CD14-positive monocyte (primary cell): ENCODE measurements at regions not wholly inside any gene's neighbourhood (a gene's known extent, or its start where the extent isn't known, plus 50 kb on each side); places are given as distances from the start of the nearest gene placed in this dataset.

Experiments
- DNase-seq, 3 donors: peaks; one replicate each; pipeline ENCODE4 v3.0.0-alpha.2; 2011 to 2022
- H2AFZ ChIP-seq: 2 replicates; pipeline ENCODE4 v1.6.0; 2012; ENCODE audit warnings: mild to moderate bottlenecking, low read depth, low read length, inconsistent platforms; ENCODE audit not compliant: insufficient read depth, poor library complexity, severe bottlenecking
- H3K27ac ChIP-seq, 2 donors: 1 replicate in 1 of 2; 2 replicates in 1 of 2; pipeline ENCODE4 v1.5.1; 2012 to 2013; ENCODE audit warnings: low read length in 2 of 2, control low read depth in 1 of 2, inconsistent platforms in 1 of 2, low read depth in 1 of 2, mild to moderate bottlenecking in 1 of 2
- H3K27me3 ChIP-seq, 2 donors: one replicate each; pipeline versions ENCODE4 v1.6.0 to v1.6.1; 2011 to 2013; ENCODE audit warnings: low read length in 2 of 2; ENCODE audit not compliant: control insufficient read depth in 2 of 2, insufficient read depth in 2 of 2
- H3K36me3 ChIP-seq, 2 donors: replicated peaks in 1 of 2; 1 replicate in 1 of 2; 2 replicates in 1 of 2; pipeline versions ENCODE4 v1.5.1 to v1.6.1; 2012 to 2013; ENCODE audit warnings: low read length in 2 of 2, control low read depth in 1 of 2, inconsistent platforms in 1 of 2, mild to moderate bottlenecking in 1 of 2; ENCODE audit not compliant: insufficient read depth in 2 of 2, control insufficient read depth in 1 of 2
- H3K4me1 ChIP-seq, 2 donors: 1 replicate in 1 of 2; 2 replicates in 1 of 2; pipeline versions ENCODE4 v1.5.1 to v1.6.1; 2012 to 2013; ENCODE audit warnings: low read length in 2 of 2, control low read depth in 1 of 2, inconsistent platforms in 1 of 2, mild to moderate bottlenecking in 1 of 2, moderate library complexity in 1 of 2; ENCODE audit not compliant: insufficient read depth in 2 of 2, control insufficient read depth in 1 of 2
- H3K4me2 ChIP-seq: replicated peaks from 2 replicates; pipeline ENCODE3; 2012; ENCODE audit warnings: low read length, moderate library complexity, mild to moderate bottlenecking; ENCODE audit not compliant: poor library complexity, severe bottlenecking; ENCODE audit errors: extremely low read depth
- H3K4me3 ChIP-seq, 3 experiments: fragments of 200-600 bp in 1 of 3; sonication (generic) in 1 of 3; replicated peaks in 1 of 3; 1 replicate in 2 of 3; 2 replicates in 1 of 3; pipeline ENCODE4 v1.5.1; 2011 to 2013; ENCODE audit warnings: low read length in 3 of 3, mild to moderate bottlenecking in 3 of 3, control low read depth in 2 of 3, low read depth in 2 of 3, inconsistent platforms in 1 of 3, moderate library complexity in 1 of 3
- H3K79me2 ChIP-seq: 2 replicates; pipeline ENCODE4 v1.6.0; 2012; ENCODE audit warnings: mild to moderate bottlenecking, control low read depth, inconsistent platforms, low read length, moderate library complexity; ENCODE audit not compliant: insufficient read depth
- H3K9ac ChIP-seq: 2 replicates; pipeline ENCODE4 v1.6.0; 2017; ENCODE audit warnings: low read length, mild to moderate bottlenecking; ENCODE audit not compliant: insufficient read depth, poor library complexity, severe bottlenecking
- H3K9me3 ChIP-seq, 2 donors: replicated peaks in 1 of 2; 1 replicate in 1 of 2; 2 replicates in 1 of 2; pipeline versions ENCODE4 v1.5.1 to v1.6.1; 2012 to 2013; ENCODE audit warnings: low read length in 2 of 2, control low read depth in 1 of 2; ENCODE audit not compliant: control insufficient read depth in 1 of 2, insufficient read depth in 1 of 2
- H4K20me1 ChIP-seq: 2 replicates; pipeline ENCODE4 v1.6.0; 2012; ENCODE audit warnings: mild to moderate bottlenecking, low read length, control low read depth, moderate library complexity; ENCODE audit not compliant: insufficient read depth
- H3K27ac Mint-ChIP-seq, 7 donors: one replicate each; pipeline ENCODE4 v1.8.0; 2020; ENCODE audit warnings: mild to moderate bottlenecking in 7 of 7, mixed read lengths in 7 of 7, moderate library complexity in 6 of 7, inconsistent platforms in 2 of 7
- H3K27me3 Mint-ChIP-seq, 3 donors: one replicate each; pipeline ENCODE4 v1.8.0; 2021 to 2022; ENCODE audit warnings: low read depth in 3 of 3, mild to moderate bottlenecking in 3 of 3, mixed read lengths in 3 of 3, moderate library complexity in 3 of 3, inconsistent platforms in 1 of 3
- H3K36me3 Mint-ChIP-seq, 2 donors: one replicate each; pipeline ENCODE4 v1.8.0; 2020; ENCODE audit warnings: mixed read lengths in 2 of 2, inconsistent platforms in 1 of 2, mild to moderate bottlenecking in 1 of 2
- H3K4me1 Mint-ChIP-seq: one replicate; pipeline ENCODE4 v1.8.0; 2020; ENCODE audit warnings: mild to moderate bottlenecking, mixed read lengths
- H3K4me3 Mint-ChIP-seq, 2 donors: one replicate each; pipeline ENCODE4 v1.8.0; 2020; ENCODE audit warnings: mild to moderate bottlenecking in 2 of 2, mixed read lengths in 2 of 2, moderate library complexity in 1 of 2
- H3K9me3 Mint-ChIP-seq, 7 donors: one replicate each; pipeline ENCODE4 v1.8.0; 2020 to 2022; ENCODE audit warnings: mixed read lengths in 7 of 7, mild to moderate bottlenecking in 6 of 7, moderate library complexity in 6 of 7, inconsistent platforms in 2 of 7
- CTCF ChIP-seq: fragments of 200-600 bp; IDR thresholded peaks from one replicate; pipeline ENCODE4 v1.8.0; 2022; ENCODE audit warnings: antibody characterized with exemption, mild to moderate bottlenecking
- WGBS: methylation state at CpG from one replicate; pipeline ENCODE4 v1.1.5; 2013; ENCODE audit warnings: missing lambda C conversion rate; ENCODE audit not compliant: insufficient coverage; 5-methylcytosine and 5-hydroxymethylcytosine counted together
- intact Hi-C, 2 donors: fragments of 100-400 bp; cut with micrococcal nuclease; formaldehyde crosslinking; loops; one replicate each; pipeline versions ENCODE4 v1.15.0 to v1.15.1; 2023

- no peak overlapping the region for H3K27ac Mint-ChIP-seq
- WGBS, result no CpG with 5 or more reads among the region's 3 CpGs
- H3K4me1 Mint-ChIP-seq, result peaks cover 12% of the 10 kb centered on the region
- H3K27ac ChIP-seq, result no peak overlapping the region
- H3K36me3 Mint-ChIP-seq, result no peaks in the 10 kb centered on the region
- no peaks in the 10 kb centered on the region for H3K79me2 ChIP-seq
- no peaks in the 10 kb centered on the region for H4K20me1 ChIP-seq
- no peak overlapping the region for H2AFZ ChIP-seq
- DNase-seq, result no peak
- no peaks in the 10 kb centered on the region for H3K36me3 ChIP-seq
- TF ChIP-seq CTCF, result no peak
- no peaks in the 10 kb centered on the region for H3K27me3 ChIP-seq
- no peak overlapping the region for H3K4me3 Mint-ChIP-seq
- no peak overlapping the region for H3K4me2 ChIP-seq
- intact Hi-C loops, result no loop called here
- peaks cover 4 to 19% (median 7%) of the 10 kb centered on the region in 7 donors for H3K9me3 Mint-ChIP-seq
- peaks cover 0 to 11% of the 10 kb centered on the region in 2 donors for H3K4me1 ChIP-seq
- no peak overlapping the region for H3K9ac ChIP-seq
- H3K9me3 ChIP-seq, result peaks cover 0 to 5% of the 10 kb centered on the region in 2 donors
- H3K4me3 ChIP-seq, result no peak overlapping the region
- H3K27me3 Mint-ChIP-seq, result peaks cover 0 to 1% (median 0%) of the 10 kb centered on the region in 3 donors
Measured at GRCh38 chr3:61360297-61360965, 109.2 kb upstream of the FHIT start.

DNA sequence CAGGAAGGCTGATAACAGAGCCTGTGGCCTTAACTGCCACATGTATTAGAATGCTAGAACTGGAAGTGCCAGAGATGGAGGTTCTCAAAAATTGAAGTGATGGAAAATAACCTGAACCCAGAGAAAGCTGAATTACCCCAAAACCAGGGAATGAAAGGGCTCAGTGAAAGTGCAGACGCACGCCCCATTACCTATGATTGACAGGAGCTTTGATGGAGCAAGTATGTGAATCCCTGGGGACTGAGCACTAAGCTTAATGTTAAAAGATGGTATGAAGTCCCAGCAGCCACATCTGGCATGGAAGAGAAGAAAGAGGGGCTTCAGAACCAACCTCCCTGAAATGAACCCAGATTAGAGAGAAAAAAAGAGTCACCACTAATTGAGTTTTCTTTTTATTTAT, 118.4 kb upstream of the FHIT start:
- no CpG with 5 or more reads among the region's 2 CpGs for WGBS
- Histone ChIP-seq H3K4me1 (no peaks in the 10 kb centered on the region), H3K79me2 (no peaks in the 10 kb centered on the region), H3K9ac (no peak overlapping the region), H3K4me2 (no peak overlapping the region), H3K27ac (no peak overlapping the region), H3K4me3 (no peak overlapping the region), H3K36me3 (no peaks in the 10 kb centered on the region), H4K20me1 (no peaks in the 10 kb centered on the region), H2AFZ (no peak overlapping the region), H3K9me3 (no peaks in the 10 kb centered on the region), H3K27me3 (no peaks in the 10 kb centered on the region)
- intact Hi-C loops, result no loop called here
- no peaks in the 10 kb centered on the region for H3K4me1 Mint-ChIP-seq
- H3K36me3 Mint-ChIP-seq, result no peaks in the 10 kb centered on the region
- no peak for DNase-seq
- peaks cover 0 to 2% (median 0%) of the 10 kb centered on the region in 3 donors for H3K27me3 Mint-ChIP-seq
- TF ChIP-seq CTCF, result no peak
- no peak overlapping the region for H3K4me3 Mint-ChIP-seq
- peaks cover 0 to 4% (median 2%) of the 10 kb centered on the region in 7 donors for H3K9me3 Mint-ChIP-seq
- H3K27ac Mint-ChIP-seq, result no peak overlapping the region
